Thyroid gland (tissue), 4 donors: ENCODE measurements at regions not wholly inside any gene's neighbourhood (a gene's known extent, or its start where the extent isn't known, plus 50 kb on each side); places are given as distances from the start of the nearest gene placed in this dataset.

ENCODE experiments used
- DNase-seq, 2 donors: peaks; one replicate each; pipeline ENCODE4 v3.0.0-alpha.2; 2019
- H3K27ac ChIP-seq, 3 donors: fragments of 200-600 bp; sonication (generic); 1 replicate in 2 of 3; 2 replicates in 1 of 3; pipeline ENCODE4 v1.5.1; 2016 to 2019; ENCODE audit warnings: mild to moderate bottlenecking in 1 of 3, moderate library complexity in 1 of 3
- H3K27me3 ChIP-seq: fragments of 200-600 bp; sonication (generic); one replicate; pipeline ENCODE4 v1.5.1; 2019
- H3K36me3 ChIP-seq, 2 donors: fragments of 200-600 bp; sonication (generic); one replicate each; pipeline ENCODE4 v1.5.1; 2016 to 2019
- H3K4me1 ChIP-seq, 2 donors: fragments of 200-600 bp; sonication (generic); one replicate each; pipeline ENCODE4 v1.5.1; 2017 to 2019
- H3K4me3 ChIP-seq, 3 donors: fragments of 200-600 bp; sonication (generic); replicated peaks in 1 of 3; 1 replicate in 2 of 3; 2 replicates in 1 of 3; pipeline ENCODE4 v1.5.1; 2016; ENCODE audit warnings: mild to moderate bottlenecking in 1 of 3
- H3K9me3 ChIP-seq: fragments of 200-600 bp; sonication (generic); one replicate; pipeline ENCODE4 v1.5.1; 2017
- CTCF ChIP-seq, 6 experiments: fragments of 200-600 bp in 3 of 6; fragments of 450-650 bp in 3 of 6; sonication (generic) in 3 of 6; IDR thresholded peaks; one replicate each; pipeline ENCODE4 v1.5.1; 2016 to 2019; ENCODE audit warnings: antibody characterized with exemption in 6 of 6, mild to moderate bottlenecking in 2 of 6, inconsistent platforms in 1 of 6, moderate library complexity in 1 of 6
- POLR2A ChIP-seq, 2 donors: fragments of 450-650 bp; IDR thresholded peaks; one replicate each; pipeline ENCODE4 v1.6.1; 2017; ENCODE audit warnings: antibody characterized with exemption in 2 of 2, mild to moderate bottlenecking in 2 of 2, moderate library complexity in 1 of 2
- WGBS, 2 donors: methylation state at CpG; one replicate each; pipeline ENCODE4 v1.1.5; 2017; 5-methylcytosine and 5-hydroxymethylcytosine counted together
- intact Hi-C: fragments of 100-400 bp; cut with DNase I; formaldehyde crosslinking; loops from one replicate; pipeline ENCODE4 v1.15.1; 2023

DNA sequence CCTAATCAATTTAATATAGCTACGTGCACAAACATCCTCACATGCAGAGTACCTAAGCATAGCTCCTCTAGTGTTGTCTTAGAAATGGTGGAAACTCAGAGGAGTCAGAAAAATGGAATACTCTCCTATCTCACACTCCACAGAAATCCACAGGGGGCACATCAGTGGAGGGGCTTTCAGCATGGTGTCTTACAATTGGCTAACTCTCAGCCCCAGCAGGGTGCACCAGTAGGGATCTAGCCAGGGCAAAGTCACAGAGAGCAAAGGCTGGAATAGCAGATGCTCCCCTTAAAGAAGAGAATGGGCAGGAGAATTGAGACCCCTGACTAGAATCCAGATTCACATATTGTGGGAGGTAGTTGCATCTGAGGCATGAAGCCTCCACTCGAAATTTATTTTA lies 135.7 kb downstream of the MAIP1 start:
- H3K36me3 ChIP-seq: no peaks in the 10 kb centered on the region
- 80 to 84% methylated on average over 2 of the region's 2 CpGs for WGBS, 2 donors
- no peaks in the 10 kb centered on the region for H3K27me3 ChIP-seq
- no peak for TF ChIP-seq POLR2A (IDR thresholded peaks at IDR 0.05)
- no peak overlapping the region for H3K27ac ChIP-seq
- no peaks in the 10 kb centered on the region for H3K9me3 ChIP-seq
- no peaks in the 10 kb centered on the region for H3K4me1 ChIP-seq
- H3K4me3 ChIP-seq: no peak overlapping the region
- intact Hi-C loops: no loop called here
- DNase-seq: no peak

GRCh38 chr2:200092235-200092634 lies 136.9 kb downstream of the MAIP1 start:
- Histone ChIP-seq H3K36me3 (no peaks in the 10 kb centered on the region), H3K27ac (no peak overlapping the region), H3K9me3 (no peaks in the 10 kb centered on the region), H3K4me3 (no peak overlapping the region), H3K27me3 (no peaks in the 10 kb centered on the region), H3K4me1 (no peaks in the 10 kb centered on the region)
- no peak for TF ChIP-seq CTCF (IDR thresholded peaks at IDR 0.05)
- intact Hi-C loops: no loop called here
- 55 to 61% methylated on average over 2 of the region's 2 CpGs for WGBS, 2 donors
- no peak for DNase-seq

DNA sequence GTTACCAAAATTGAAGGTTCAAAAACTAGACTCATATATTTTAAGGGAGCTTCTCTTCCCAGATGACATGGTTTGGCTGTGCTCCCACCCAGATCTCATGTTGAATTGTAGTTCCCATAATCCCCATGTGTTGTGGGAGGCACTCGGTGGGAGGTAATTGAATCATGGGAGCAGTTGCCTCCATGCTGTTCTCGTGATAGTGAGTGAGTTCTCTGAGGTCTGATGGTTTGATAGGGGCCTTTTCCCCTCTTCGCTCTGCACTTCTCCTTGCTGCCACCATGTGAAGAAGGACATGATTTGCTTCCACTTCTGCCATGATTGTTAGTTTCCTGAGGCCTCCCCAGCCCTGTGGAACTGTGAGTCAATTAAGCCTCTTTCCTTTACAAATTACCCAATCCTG lies 140.1 kb downstream of the MAIP1 start:
- Histone ChIP-seq H3K27ac (no peak overlapping the region), H3K36me3 (no peaks in the 10 kb centered on the region), H3K27me3 (no peaks in the 10 kb centered on the region), H3K9me3 (no peaks in the 10 kb centered on the region), H3K4me3 (no peak overlapping the region), H3K4me1 (no peaks in the 10 kb centered on the region)
- TF ChIP-seq POLR2A (IDR thresholded peaks at IDR 0.05) (no peak), CTCF (IDR thresholded peaks at IDR 0.05) (no peak)
- no peak for DNase-seq
- intact Hi-C loops: no loop called here
- WGBS, 2 donors: 87 to 95% methylated on average over 3 of the region's 3 CpGs

DNA sequence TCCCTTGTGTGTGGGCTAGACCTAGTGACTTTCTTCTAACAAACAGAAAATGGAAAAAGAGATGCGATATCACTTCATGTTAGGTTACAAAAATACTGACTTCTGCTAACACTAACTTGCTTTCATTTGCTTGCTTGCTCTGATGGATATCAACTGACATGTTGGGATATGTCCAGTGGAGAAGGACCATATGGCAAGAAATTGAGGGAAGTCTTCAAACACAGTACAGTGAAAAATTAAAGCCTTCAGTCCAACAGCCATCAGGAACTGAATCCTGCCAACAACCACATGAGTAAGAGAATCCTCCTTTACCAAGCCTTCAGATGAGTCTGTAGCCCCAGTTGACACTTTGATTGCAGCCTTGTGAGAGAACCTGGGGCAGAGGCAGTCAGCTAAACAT lies 143.9 kb downstream of the MAIP1 start:
- Histone ChIP-seq H3K36me3 (no peaks in the 10 kb centered on the region), H3K27me3 (no peaks in the 10 kb centered on the region), H3K9me3 (no peaks in the 10 kb centered on the region), H3K4me1 (no peaks in the 10 kb centered on the region), H3K27ac (no peak overlapping the region), H3K4me3 (no peak overlapping the region)
- TF ChIP-seq CTCF (IDR thresholded peaks at IDR 0.05): no peak
- no peak for TF ChIP-seq POLR2A (IDR thresholded peaks at IDR 0.05)
- DNase-seq: no peak
- WGBS, 2 donors: 97% methylated on average over 1 of the region's 1 CpG
- intact Hi-C loops: no loop called here

- H3K9me3 ChIP-seq: no peaks in the 10 kb centered on the region
- H3K27ac ChIP-seq: no peak overlapping the region
- no peak overlapping the region for H3K4me3 ChIP-seq
- no peaks in the 10 kb centered on the region for H3K27me3 ChIP-seq
- no peaks in the 10 kb centered on the region for H3K36me3 ChIP-seq
- TF ChIP-seq CTCF (IDR thresholded peaks at IDR 0.05) (no peak), POLR2A (IDR thresholded peaks at IDR 0.05) (no peak)
- intact Hi-C loops: no loop called here
- H3K4me1 ChIP-seq: no peaks in the 10 kb centered on the region
- no peak for DNase-seq
Measured at GRCh38 chr2:200100027-200100426, 144.6 kb downstream of the MAIP1 start.

DNA sequence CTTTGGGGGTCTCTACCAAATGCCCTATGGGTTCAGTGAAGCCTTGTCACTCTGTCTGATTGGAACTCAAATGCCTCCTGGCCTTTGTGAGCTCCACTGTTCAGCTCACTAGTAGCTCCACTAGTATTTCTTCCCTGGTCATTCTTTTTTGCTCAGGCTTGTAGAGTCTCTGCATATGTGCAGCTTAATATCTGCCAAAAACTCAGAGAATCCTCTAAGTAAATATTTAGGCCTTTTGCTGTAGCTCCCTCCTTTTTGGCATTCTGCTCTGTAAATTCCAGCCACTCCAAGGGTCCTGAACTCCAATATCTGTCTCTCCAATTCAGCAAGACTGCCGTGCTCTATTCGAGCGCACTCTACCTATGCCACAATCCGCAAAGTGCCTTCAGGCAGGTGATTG lies 146.5 kb downstream of the MAIP1 start:
- Histone ChIP-seq H3K27ac (no peak overlapping the region), H3K4me1 (no peaks in the 10 kb centered on the region), H3K36me3 (no peaks in the 10 kb centered on the region), H3K9me3 (no peaks in the 10 kb centered on the region), H3K27me3 (no peaks in the 10 kb centered on the region), H3K4me3 (no peak overlapping the region)
- intact Hi-C loops: no loop called here
- no peak for TF ChIP-seq CTCF (IDR thresholded peaks at IDR 0.05)
- WGBS, 2 donors: 81 to 88% methylated on average over 4 of the region's 4 CpGs
- no peak for DNase-seq
